NCI-H187 treated with DMSO at 0.1 percent for 48 hours (cell line): ENCODE measurements at regions not wholly inside any gene's neighbourhood (a gene's known extent, or its start where the extent isn't known, plus 50 kb on each side); places are given as distances from the start of the nearest gene placed in this dataset.
"Not testable (repeated sequence)": the region's sequence is repeated elsewhere in the genome, so short reads cannot be mapped to it uniquely, and the experiment has no call there.

Experiments used
- DNase-seq: peaks from one replicate; lab custom pipeline; 2025; lab: John Stamatoyannopoulos, UW

GRCh38 chr1:57572016-57572415 is 148.2 kb upstream of the DAB1 start:
- DNase-seq, result no peak

- not testable (repeated sequence) for DNase-seq
These were observed 134.2 kb upstream of the DAB1 start for GRCh38 chr1:57558066-57558465.

GRCh38 chr1:57553666-57554065 is 129.8 kb upstream of the DAB1 start:
- no peak for DNase-seq

DNA sequence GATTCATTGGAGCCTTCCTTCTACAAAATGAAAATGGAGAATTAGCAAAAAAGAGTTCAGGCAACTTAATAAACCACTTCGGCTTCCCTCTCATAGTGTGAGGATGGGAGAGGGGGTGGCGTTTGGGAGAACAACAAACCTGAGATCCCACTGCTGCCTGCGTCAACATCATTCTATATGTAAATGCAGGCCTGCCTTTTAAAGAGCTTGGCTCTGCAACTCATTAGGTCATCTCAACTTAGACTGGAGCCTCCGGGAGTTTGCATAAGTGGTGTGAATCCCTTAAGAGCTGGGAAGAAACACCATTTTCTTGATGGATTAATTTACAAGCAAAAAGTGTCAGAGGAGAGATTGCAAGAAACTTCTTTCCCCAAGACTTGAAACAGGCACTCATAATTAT is 127.6 kb upstream of the DAB1 start:
- DNase-seq, result no peak

- no peak for DNase-seq
These were observed 126.2 kb upstream of the DAB1 start for GRCh38 chr1:57550092-57550491.

DNA sequence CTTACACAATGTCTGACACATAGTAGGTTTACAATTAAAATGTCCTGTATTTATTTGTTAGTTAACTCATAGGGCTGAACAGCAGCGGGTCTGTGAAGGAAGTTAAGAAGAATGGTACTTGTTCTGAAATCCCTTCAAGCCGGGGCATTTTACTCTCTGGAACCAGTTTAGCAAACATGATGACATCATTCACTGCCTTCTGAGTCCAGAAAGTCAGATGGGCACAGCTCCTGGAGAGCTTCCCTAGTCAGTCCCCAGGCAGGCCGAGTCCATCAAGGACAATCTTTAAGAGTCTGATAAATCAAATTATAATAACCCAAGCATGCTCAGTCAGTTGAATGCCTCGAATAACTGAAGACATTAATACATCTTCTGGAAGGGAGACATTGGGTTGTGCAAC is 125.4 kb upstream of the DAB1 start:
- DNase-seq, result no peak

DNA sequence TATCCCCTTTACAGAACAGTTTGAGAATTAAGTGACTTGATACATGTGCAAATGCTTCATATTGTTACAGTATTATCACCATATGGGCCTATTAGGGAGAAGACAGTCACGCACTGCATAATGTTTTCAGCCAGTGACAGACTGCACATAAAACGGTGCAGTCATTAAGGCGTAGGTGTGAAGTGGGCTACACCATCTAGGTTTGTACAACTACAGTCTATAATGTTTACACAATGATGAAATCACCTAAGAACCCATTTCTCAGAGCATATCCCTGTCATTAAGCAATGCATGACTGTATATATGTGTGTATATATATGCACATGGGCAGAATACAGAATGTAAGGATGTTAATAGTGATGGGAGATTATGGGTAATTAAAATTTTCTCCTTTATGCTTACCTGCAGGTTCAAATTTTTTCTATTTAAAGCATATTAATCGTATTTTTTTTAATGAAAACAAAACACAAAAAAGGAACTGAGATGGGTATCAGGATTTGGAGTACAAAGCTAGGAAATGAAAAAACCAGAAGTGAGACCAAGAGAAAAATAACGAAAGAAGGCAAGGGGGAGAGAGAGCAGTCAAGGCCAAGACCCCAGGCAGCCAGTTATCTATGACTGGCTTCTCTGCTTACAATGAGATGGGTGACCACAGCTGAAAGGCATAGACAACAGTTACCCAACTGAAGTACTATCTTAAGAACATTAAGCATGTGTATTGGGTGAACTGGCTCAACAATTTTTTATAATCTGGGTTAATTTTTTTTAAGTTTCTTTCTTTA is 122.9 kb upstream of the DAB1 start:
- DNase-seq, result no peak

DNA sequence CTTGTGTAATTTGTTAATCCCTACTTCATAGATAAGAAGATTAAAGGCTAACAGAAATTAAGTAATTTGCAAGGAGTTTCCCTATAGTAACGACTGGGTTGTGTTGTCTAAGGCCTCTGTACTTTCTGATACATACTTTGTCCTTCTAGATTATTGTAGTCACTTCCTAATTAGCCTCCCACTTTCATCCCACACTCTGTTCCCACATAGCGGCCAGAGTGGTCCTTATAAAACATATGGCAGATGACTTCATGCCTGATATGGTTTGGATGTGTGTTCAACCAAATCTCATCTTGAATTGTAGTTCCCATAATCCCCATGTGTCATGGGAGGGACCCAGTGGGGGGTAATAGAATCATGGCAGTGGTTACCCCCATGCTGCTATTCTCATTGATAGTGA is 120.5 kb upstream of the DAB1 start:
- no peak for DNase-seq

GRCh38 chr1:57536749-57537423 is 113.0 kb upstream of the DAB1 start:
- DNase-seq, result no peak

GRCh38 chr1:57532299-57532698 is 108.4 kb upstream of the DAB1 start:
- DNase-seq, result no peak

DNA sequence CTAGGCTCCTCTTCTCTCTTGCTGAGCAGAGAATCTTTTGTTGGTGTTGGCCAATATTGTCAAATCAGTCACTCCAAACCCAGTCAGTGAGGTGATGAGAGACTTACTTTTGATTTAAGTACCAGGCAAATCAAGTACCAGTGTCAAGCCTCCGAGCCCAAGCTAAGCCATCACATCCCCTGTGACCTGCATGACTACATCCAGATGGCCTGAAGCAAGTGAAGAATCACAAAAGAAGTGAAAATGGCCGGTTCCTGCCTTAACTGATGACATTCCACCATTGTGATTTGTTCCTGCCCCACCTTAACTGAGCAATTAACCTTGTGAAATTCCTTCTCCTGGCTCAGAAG is 107.0 kb upstream of the DAB1 start:
- DNase-seq, result not testable (repeated sequence)

- DNase-seq, result no peak
These were observed 106.5 kb upstream of the DAB1 start for GRCh38 chr1:57530206-57530910.

DNA sequence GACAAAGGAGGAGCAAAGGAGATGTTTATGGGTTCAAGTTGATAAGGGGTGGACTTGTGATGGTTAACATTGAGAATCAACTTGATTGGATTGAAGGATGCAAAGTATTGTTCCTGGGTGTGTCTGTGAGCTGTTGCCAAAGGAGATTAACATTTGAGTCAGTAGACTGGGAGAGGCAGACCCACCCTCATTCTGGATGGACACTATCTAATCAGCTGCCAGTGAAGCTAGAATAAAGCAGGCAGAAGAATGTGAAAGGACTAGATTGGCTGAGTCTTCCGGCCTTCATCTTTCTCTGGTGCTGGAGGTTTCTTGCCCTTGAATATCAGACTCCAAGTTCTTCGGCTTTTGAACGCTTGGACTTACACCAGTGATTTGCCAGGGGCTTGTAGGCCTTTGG is 98.7 kb upstream of the DAB1 start:
- no peak for DNase-seq

- DNase-seq, result no peak
These were observed 97.1 kb upstream of the DAB1 start for GRCh38 chr1:57520743-57521515.

- DNase-seq, result no peak
These were observed 94.6 kb upstream of the DAB1 start for GRCh38 chr1:57518496-57518895.

DNA sequence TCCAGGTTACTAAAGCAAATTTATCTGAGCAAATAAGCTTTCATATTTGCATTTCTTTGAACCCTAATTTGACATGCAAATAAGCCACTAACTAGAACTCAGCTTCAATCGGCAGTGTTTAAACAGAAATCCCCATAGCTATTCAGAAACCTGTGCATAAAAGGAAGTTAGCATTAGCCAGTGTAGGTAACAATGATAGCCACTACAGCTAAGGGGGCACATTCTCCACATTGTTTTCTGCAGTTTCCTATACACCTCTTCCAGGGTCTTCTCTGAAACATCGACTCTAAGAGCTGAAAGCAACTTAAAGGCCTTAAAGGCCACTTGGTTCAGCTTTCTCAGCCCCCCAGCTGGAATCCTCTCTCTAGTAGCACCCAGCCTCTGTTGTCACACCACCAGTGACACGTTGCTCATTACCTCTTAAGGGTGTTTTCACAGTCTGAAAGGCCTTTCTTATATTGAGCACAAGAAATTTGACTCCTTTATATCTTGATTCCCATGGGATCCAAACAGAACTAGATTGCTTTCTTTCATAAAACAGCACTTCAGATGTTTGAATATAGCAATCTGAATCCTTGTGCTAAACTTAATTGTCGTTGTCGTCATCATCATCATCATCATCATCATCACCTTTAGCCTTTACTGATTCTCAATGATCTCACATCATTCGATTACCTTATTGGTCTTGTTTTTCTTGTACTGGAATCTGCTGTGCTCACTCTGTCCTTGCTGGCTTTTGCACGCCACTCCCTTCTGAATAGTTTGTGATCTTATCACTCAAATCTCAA is 93.9 kb upstream of the DAB1 start:
- DNase-seq, result peak; percentile 29

DNA sequence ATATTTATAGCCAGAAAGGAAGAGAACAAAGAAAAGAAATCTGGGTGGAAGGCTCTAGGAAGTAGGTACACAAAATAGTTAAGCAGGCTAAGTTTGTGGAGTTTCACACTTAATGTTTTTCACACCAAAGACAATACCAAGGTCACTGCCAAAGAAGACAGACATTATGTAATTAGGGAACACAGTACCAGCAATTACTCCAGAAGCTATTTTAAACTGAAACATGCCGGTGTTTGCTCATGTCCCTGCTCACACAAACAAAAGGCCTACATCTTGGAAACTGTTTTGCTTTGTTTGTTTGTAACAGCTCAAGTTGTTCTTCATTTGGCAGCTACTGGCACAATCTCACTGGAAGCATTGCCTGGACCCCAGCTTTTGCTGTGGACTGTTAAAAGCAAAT is 88.5 kb upstream of the DAB1 start:
- DNase-seq, result no peak

GRCh38 chr1:57506941-57507340 is 83.1 kb upstream of the DAB1 start:
- no peak for DNase-seq

DNA sequence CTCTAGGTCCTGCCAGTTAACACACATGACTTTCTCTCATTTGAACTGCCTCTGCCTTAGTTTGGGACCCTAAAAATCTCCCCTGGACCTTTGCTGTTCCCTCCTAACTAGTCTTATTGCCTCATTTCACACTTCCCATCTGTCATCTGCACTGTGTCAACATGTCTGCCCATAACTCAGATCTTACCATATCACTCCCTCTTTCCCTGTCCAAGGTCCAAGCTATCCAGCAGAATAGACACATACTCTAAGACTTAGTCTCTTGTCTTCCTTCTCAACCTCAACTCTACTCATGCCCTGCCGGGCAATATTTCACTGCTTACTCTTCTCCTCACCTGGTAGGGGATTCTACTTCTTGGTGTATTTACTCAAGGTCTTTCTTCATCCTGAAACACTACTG is 79.5 kb upstream of the DAB1 start:
- DNase-seq, result no peak

DNA sequence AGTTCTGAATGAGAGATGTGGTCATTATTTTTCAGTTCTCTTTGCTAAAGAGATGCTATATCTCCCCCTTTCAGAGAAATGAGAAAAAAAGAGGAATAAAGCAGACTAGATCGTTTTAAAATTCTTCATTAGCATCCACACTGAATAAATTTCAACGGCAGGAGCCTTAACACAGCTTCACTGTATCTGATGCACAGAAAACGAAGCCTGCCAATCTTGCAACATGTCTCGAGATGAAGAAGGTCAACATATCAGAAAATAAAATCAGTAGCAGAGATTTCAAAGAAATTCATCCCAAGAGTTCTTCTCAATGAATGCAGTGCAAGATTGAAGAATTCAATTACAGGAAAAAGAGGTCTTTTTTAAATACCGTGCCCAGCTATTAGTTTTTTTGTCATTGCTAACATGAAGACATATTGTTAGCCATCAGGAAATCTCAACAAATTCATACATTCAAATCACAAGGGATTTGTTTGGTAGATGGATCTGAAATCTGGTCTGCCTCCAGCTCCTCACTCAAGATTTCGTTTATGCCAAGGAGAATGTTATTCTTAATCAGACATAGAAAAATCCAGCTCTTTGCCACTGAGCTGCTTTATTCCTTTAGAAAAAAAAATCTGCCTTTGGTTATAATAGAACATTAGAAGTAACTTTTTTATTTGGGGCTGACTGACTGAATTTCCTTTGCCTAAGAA is 76.4 kb upstream of the DAB1 start:
- DNase-seq, result no peak

DNA sequence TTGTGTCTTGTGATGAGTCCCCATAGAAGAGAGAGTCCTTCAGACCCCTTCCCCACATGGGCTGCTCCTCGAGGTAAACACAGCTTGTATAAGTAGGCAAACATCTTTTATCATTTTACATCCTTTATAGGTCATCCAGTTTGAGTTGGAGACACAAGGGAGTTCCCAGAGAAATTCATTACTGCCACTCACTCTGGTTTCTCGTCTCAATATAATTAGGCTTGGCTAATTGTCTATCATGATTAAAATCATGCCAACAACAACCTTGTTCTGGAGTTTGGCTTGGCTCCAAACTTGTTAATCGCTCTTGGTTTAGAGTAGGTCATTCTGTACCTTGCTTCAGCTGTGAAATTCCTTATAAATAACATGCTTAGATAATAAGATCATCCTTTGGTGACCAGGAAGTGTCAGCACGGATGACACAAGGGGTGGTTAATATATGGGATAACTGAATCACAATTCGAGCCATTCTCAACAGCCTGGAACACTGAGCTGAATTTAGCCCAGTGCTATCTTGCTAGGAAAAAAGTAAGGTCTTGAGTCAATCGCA is 70.7 kb upstream of the DAB1 start:
- DNase-seq, result no peak
